ENCODE measurements at regions not wholly inside any gene's neighbourhood (a gene's known extent, or its start where the extent isn't known, plus 50 kb on each side); places are given as distances from the start of the nearest gene placed in this dataset.

DNA sequence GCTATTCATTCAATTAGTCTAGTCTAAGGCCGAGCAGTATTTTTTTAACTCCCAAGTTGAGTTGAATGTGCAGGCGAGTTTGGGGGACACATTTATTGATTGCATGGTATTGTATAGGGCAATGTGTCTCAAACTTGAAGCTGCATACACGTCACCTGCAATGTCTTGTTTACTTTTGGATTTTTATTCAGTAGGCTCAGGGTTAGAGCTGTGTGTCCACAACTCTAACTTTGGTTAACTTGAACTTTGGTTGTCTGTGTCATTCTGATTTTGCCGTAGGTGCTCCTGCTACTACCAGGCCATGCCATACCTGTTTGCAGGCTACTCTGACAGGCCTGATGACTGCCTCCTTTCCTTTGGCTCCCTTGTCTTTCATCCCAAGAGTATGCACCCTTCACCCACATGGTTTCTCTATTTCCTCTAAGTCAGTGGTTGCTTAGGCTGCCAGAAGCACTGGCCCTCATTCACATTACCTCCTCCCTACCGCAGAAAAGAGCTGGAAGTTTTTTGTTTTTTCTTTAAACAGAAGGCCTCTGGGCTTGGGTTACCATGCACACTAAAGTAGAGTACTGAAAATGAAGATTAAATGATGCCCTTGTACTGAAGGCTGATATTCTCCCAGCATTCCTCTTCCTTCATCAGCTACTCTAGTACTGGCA, 219.4 kb upstream of the SPOPL start:
- 86% methylated on average over 5 of the region's 5 CpGs for WGBS (ENCODE audit: missing lambda C conversion rate)
- POLR2A ChIA-PET, result no interaction called here
- FAIRE-seq, result no peak
- H3K4me3 ChIP-seq, result no peak overlapping the region
- ATAC-seq, result no peak
- DNase-seq (ENCODE audit: low read depth in 1 of 2, low spot score in 1 of 2), result no peak
- no peak for TF ChIP-seq NPAS2 (CRISPR knock-in tag; IDR thresholded peaks at IDR 0.05; ENCODE audit: borderline replicate concordance)
- no peak for TF ChIP-seq EHF (CRISPR knock-in tag; IDR thresholded peaks at IDR 0.05)
- TF ChIP-seq, protein P1, sequence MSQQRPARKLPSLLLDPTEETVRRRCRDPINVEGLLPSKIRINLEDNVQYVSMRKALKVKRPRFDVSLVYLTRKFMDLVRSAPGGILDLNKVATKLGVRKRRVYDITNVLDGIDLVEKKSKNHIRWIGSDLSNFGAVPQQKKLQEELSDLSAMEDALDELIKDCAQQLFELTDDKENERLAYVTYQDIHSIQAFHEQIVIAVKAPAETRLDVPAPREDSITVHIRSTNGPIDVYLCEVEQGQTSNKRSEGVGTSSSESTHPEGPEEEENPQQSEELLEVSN (IDR thresholded peaks at IDR 0.05; ENCODE audit: borderline replicate concordance, low read depth), result no peak
- no peak for TF ChIP-seq ZFP36 (IDR thresholded peaks at IDR 0.05; ENCODE audit: borderline replicate concordance, partially characterized antibody)
- no peak for TF ChIP-seq KDM1A (IDR thresholded peaks at IDR 0.05; ENCODE audit: low read depth)
- TF ChIP-seq NFE2L2 (conservative IDR thresholded peaks at IDR 0.05; ENCODE audit: low read length), result no peak
- no peak for TF ChIP-seq RNF2 (IDR thresholded peaks at IDR 0.05; ENCODE audit: borderline replicate concordance, low read depth)
- no peak for TF ChIP-seq BHLHE40 (IDR thresholded peaks at IDR 0.05; ENCODE audit: low read depth, low read length)
- no peak for TF ChIP-seq KDM5A (IDR thresholded peaks at IDR 0.05)
- H3K4me2 ChIP-seq, result no peak overlapping the region
- H3K9me3 ChIP-seq, result no peaks in the 10 kb centered on the region
- CTCF ChIA-PET, result no interaction called here
- peaks cover 6% of the 10 kb centered on the region for H3K4me1 ChIP-seq
- H3K27ac ChIP-seq, result no peak overlapping the region

DNA sequence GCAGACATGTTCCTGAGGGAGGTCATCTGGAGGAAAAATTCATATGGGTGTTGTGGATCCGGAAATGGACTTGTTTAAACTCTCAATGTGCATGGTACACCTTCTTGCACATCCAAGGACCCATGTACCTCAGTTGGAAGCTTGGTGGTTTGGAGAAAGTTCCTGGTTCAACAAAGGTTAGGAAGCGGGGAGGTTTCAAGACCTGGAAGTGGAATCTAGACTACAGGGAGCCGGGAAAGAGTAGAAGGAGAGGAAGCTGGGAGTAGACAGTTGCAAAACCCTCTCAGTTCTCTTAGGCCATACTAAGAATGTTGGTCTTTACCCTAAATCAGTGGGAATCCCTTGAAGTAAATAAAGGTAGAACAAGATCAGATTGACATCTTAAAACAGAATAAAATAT, 209.8 kb upstream of the SPOPL start:
- POLR2A ChIA-PET, result no interaction called here
- DNase-seq (ENCODE audit: low read depth in 1 of 2, low spot score in 1 of 2), result no peak
- Histone ChIP-seq H3K4me3 (no peak overlapping the region), H3K27ac (no peak overlapping the region), H3K9me3 (no peaks in the 10 kb centered on the region), H3K4me1 (no peaks in the 10 kb centered on the region), H3K4me2 (no peak overlapping the region)
- 76% methylated on average over 3 of the region's 3 CpGs for WGBS (ENCODE audit: missing lambda C conversion rate)
- no peak for ATAC-seq
- no peak for FAIRE-seq
- CTCF ChIA-PET, result no interaction called here
- TF ChIP-seq SMC3 (IDR thresholded peaks at IDR 0.05) (no peak), HEYL (CRISPR knock-in tag; IDR thresholded peaks at IDR 0.05) (no peak), JUNB (IDR thresholded peaks at IDR 0.05) (no peak), FOSL2 (IDR thresholded peaks at IDR 0.05) (no peak), FOSL2 (CRISPR knock-in tag; IDR thresholded peaks at IDR 0.05) (no peak), ESRRA (IDR thresholded peaks at IDR 0.05; ENCODE audit: borderline replicate concordance, low read length) (no peak), FOXS1 (CRISPR knock-in tag; IDR thresholded peaks at IDR 0.05) (no peak), SREBF2 (IDR thresholded peaks at IDR 0.05) (no peak), EHMT2 (IDR thresholded peaks at IDR 0.05; ENCODE audit: low read depth) (no peak), TFCP2L1 (CRISPR knock-in tag; IDR thresholded peaks at IDR 0.05) (no peak), PHF8 (IDR thresholded peaks at IDR 0.05; ENCODE audit: borderline replicate concordance, low read depth) (no peak), KDM5A (IDR thresholded peaks at IDR 0.05) (no peak)
- TF ChIP-seq, protein P2, sequence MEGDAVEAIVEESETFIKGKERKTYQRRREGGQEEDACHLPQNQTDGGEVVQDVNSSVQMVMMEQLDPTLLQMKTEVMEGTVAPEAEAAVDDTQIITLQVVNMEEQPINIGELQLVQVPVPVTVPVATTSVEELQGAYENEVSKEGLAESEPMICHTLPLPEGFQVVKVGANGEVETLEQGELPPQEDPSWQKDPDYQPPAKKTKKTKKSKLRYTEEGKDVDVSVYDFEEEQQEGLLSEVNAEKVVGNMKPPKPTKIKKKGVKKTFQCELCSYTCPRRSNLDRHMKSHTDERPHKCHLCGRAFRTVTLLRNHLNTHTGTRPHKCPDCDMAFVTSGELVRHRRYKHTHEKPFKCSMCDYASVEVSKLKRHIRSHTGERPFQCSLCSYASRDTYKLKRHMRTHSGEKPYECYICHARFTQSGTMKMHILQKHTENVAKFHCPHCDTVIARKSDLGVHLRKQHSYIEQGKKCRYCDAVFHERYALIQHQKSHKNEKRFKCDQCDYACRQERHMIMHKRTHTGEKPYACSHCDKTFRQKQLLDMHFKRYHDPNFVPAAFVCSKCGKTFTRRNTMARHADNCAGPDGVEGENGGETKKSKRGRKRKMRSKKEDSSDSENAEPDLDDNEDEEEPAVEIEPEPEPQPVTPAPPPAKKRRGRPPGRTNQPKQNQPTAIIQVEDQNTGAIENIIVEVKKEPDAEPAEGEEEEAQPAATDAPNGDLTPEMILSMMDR (IDR thresholded peaks at IDR 0.05), result no peak
- TF ChIP-seq, protein P3, sequence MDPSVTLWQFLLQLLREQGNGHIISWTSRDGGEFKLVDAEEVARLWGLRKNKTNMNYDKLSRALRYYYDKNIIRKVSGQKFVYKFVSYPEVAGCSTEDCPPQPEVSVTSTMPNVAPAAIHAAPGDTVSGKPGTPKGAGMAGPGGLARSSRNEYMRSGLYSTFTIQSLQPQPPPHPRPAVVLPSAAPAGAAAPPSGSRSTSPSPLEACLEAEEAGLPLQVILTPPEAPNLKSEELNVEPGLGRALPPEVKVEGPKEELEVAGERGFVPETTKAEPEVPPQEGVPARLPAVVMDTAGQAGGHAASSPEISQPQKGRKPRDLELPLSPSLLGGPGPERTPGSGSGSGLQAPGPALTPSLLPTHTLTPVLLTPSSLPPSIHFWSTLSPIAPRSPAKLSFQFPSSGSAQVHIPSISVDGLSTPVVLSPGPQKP (IDR thresholded peaks at IDR 0.05; ENCODE audit: low read depth, low read length), result no peak

DNA sequence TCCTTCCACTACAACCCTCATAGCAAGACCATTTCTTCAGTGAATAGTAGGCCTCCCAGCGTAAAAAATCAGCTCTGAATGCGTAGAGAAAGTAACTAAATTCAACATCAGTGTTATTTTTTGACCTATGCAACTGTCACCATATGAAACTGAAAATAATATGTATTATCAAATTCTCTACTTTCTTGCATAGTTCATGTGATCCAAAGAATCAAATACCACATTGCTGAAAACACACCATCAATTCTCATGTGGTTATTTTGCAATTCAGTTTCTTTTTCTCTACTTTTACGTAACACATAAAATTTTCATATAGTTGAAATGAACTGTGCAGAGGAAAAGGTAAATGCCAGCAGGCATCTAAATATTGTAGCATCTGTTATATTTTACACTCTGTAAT, 208.5 kb upstream of the SPOPL start:
- WGBS (ENCODE audit: missing lambda C conversion rate), result 94% methylated on average over 3 of the region's 3 CpGs
- DNase-seq (ENCODE audit: low read depth in 1 of 2, low spot score in 1 of 2), result no peak
- H3K4me1 ChIP-seq, result no peaks in the 10 kb centered on the region
- ChIA-PET CTCF (no interaction called here), POLR2A (no interaction called here)
- no peak overlapping the region for H3K4me3 ChIP-seq
- TF ChIP-seq BHLHE40 (IDR thresholded peaks at IDR 0.05; ENCODE audit: low read depth, low read length), result no peak
- no peak overlapping the region for H3K27ac ChIP-seq
- FAIRE-seq, result no peak
- no peaks in the 10 kb centered on the region for H3K9me3 ChIP-seq
- no peak overlapping the region for H3K4me2 ChIP-seq
- no peak for ATAC-seq

Data from A549 (cell line).